Activated CD4-positive, alpha-beta T cell treated with anti-CD3 and anti-CD28 coated beads for 24 hours (primary cell): ENCODE measurements at regions not wholly inside any gene's neighbourhood (a gene's known extent, or its start where the extent isn't known, plus 50 kb on each side); places are given as distances from the start of the nearest gene placed in this dataset.

Experiments used
- DNase-seq, 2 donors: peaks; one replicate each; pipeline ENCODE4 v3.0.0-alpha.2; 2020; ENCODE audit warnings: low read depth in 2 of 2

- no peak for DNase-seq
Observed at GRCh38 chr2:145288650-145289496, 769.0 kb upstream of the ZEB2 start.

DNA sequence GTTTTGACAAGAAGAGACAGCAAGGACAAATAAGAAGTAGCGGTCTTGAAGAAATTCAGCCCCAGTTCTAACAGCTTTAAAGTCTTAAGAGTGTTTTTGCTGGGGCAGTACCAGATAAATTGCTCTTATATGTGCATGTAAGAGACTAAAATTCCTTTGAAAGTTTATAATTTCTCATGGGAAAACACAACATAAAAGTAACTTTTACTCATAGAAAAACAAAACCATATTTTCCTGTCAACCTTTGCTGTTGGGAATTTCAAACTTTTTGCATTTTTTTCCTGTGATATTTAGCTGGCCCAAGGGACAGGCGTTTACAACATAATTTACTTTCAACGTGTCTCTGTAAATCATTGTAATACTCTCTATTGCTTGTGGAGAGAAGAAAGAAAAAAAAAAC, 767.8 kb upstream of the ZEB2 start:
- no peak for DNase-seq

DNA sequence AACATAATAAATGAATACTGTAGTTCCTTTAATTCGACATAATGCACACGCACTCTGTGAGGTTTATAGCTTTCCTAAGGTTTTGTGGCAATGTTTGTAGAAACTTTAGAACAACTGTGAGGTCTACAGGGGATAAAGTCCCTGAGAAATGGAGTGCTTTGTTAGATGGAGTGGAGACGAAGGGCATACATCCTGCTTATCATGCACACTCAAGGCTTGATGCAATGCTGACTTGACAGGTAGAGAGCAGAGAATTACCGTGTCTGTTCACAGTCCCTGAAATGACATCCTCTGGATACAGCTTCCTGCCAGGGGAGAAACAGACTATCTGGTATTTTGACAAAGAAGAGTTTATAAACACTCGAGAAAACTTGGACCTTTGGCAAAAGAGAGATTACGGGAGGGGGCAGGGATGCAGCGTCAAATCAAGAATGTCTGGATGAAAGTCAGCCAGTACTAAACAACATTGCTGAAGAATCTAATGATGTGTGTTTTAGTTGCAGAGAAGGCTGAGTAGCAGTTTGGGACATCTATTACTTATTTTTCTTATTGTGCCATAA, 766.9 kb upstream of the ZEB2 start:
- DNase-seq, result no peak

- DNase-seq, result no peak
Observed at GRCh38 chr2:145284551-145284950, 764.6 kb upstream of the ZEB2 start.

DNA sequence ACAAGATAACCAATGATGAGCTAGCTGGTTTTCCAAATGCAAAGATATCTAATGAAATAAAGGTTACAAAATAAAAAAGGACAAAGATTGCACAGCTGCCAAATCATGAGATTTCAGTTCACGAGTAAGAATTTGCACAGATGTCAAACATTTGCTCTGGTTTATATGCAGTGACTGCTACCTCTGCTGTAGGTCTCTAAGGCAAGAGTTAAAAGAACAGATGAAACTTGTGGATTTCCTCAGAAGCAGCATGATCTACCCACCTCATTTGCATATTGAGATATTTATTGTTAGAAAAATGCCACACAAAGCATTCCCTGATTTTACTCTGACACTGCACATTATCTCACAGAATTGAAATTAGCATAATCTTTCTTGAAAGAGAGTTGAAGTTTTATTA, 763.2 kb upstream of the ZEB2 start:
- DNase-seq, result no peak

GRCh38 chr2:145277922-145278321, 758.0 kb upstream of the ZEB2 start:
- no peak for DNase-seq

DNA sequence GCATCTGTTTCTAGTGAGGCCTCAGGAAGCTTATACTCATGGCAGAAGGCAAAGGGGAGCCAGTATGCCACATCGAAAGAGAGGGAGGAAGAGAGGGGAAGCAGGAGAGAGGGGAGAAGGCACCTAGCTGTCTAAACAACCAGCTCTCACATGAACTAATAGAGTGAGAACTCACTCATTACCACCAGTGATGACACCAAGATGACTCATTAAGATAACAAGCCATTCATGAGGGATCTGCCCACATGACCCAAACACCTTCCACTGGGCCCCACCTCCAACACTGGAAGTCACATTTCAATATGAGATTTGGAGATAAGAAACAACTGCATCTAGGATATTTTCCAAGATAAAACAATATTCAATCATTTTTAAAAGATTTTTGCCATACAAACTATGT, 753.9 kb upstream of the ZEB2 start:
- no peak for DNase-seq

- DNase-seq, result no peak
Observed at GRCh38 chr2:145268931-145269330, 749.0 kb upstream of the ZEB2 start.

GRCh38 chr2:145267451-145267850, 747.5 kb upstream of the ZEB2 start:
- DNase-seq, result no peak

- DNase-seq, result no peak
Observed at GRCh38 chr2:145265244-145265643, 745.3 kb upstream of the ZEB2 start.

DNA sequence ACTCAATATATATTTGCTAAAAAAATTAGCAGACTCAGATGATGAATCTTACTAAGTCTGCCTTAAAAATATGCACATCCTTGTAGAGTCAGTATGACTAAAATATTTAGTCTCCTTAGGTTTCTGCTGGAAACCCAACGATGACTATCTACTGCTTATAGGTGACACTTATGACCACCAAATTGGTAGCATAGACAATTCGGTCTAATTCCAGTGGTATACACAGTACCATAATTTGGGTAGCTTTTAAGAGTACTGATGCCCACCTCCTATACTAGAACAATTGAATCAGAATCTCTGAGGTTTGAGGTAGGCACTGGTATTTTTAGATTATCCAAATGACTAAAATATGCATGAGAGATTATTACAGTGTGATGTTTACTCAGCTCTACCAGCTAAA, 740.8 kb upstream of the ZEB2 start:
- no peak for DNase-seq

DNA sequence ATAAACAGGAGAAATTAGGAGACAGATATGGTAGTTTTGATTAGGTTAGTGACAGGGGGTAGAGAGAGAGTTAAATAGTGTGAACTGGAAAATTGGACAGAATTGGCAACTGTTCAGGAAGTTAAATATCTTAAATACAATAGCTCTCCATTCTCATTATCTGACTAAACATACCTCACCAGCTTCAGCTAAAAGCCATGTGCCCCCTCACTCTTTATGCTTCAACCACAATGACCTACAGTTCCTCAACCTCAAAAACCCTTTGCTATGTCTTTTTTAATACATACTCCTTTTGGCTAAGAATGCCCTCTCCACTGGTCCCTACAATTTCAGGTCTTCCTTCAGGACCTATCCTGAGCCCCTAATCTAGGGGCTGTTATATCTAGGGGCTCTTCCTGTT, 740.2 kb upstream of the ZEB2 start:
- no peak for DNase-seq

- no peak for DNase-seq
Observed at GRCh38 chr2:145258903-145259579, 739.1 kb upstream of the ZEB2 start.

- DNase-seq, result no peak
Observed at GRCh38 chr2:145257931-145258330, 738.0 kb upstream of the ZEB2 start.

- DNase-seq, result no peak
Observed at GRCh38 chr2:145256551-145256950, 736.6 kb upstream of the ZEB2 start.

GRCh38 chr2:145254291-145254690, 734.4 kb upstream of the ZEB2 start:
- no peak for DNase-seq

DNA sequence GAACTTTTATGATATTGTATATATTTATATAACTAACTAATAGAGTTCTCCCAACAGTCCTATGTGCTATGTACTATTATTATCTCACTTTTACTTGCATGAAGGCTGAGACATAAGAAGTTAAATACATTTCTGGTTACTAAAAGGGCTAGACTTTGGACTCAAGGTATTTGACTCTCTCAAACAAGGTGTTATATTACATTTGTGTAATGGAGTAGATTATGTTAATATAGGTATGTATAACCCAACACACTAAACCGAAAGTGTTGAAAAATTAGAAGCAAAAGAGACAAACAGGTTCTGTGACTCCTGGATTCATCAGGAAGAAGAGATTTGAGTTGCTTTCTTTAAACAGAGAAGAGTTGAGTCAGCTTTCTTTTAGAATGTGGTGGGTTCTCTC, 733.6 kb upstream of the ZEB2 start:
- DNase-seq, result no peak

GRCh38 chr2:145245268-145245870, 725.5 kb upstream of the ZEB2 start:
- DNase-seq, result no peak

GRCh38 chr2:145235312-145235711, 715.4 kb upstream of the ZEB2 start:
- DNase-seq, result no peak

GRCh38 chr2:145230546-145230945, 710.6 kb upstream of the ZEB2 start:
- no peak for DNase-seq

DNA sequence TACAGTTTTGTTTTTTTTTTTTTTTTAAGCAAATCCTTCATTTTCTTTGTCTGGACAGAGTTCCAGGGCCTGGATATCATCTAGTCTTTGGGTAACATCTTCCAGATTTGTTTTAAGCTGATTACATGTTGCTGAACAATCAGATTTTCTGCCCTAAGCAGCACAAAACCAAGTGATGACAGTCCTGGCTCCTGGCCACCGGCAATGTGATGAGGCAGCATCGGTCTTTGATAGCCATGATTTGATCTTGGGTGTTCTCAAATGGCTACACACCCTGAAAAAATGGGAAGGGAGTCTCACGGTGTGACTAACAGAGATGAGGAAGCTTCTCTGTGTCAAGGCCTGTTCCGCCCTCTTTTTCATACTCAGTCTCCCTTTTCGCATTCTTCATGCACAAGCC, 708.6 kb upstream of the ZEB2 start:
- no peak for DNase-seq

DNA sequence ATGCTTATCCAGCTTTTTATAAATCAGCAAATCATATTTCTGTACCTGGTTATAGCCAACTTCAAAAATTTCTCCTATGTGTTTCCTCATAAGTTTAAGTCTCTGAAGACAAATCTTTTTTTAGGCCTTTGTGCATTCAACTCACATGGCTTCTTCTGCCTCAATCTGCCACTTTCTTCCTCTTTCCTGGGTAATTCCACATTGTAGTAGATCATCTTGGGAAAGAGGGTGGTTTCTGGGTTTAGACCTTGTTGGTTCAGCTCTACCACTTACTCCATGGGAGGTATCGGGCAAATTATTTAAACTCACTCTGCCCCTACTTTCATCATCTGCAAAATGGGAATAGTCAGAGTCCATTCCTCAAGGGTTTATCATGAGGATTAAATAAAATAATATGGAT, 707.0 kb upstream of the ZEB2 start:
- DNase-seq, result no peak

- no peak for DNase-seq
Observed at GRCh38 chr2:145221516-145221915, 701.6 kb upstream of the ZEB2 start.
